ENCODE measurements at regions not wholly inside any gene's neighbourhood (a gene's known extent, or its start where the extent isn't known, plus 50 kb on each side); places are given as distances from the start of the nearest gene placed in this dataset.

GRCh38 chr9:6068983-6069382, 53.6 kb upstream of the RANBP6 start:
- TF ChIP-seq CTCF (IDR thresholded peaks at IDR 0.05), result no peak
- TF ChIP-seq POLR2AphosphoS5 (IDR thresholded peaks at IDR 0.05), result no peak
- no peak for TF ChIP-seq POLR2A (IDR thresholded peaks at IDR 0.05; ENCODE audit: low read depth)
- no peak for TF ChIP-seq EP300 (IDR thresholded peaks at IDR 0.05)
